Lower lobe of right lung (tissue), 2 donors: ENCODE measurements at regions not wholly inside any gene's neighbourhood (a gene's known extent, or its start where the extent isn't known, plus 50 kb on each side); places are given as distances from the start of the nearest gene placed in this dataset.

Experiments
- ATAC-seq, 2 donors: fragments of 200-7000 bp; cut with Tn5 transposase; one replicate each; pipeline ENCODE4 v1.9.1; 2020 to 2022; ENCODE audit warnings: mild to moderate bottlenecking in 2 of 2, moderate library complexity in 2 of 2
- DNase-seq: peaks from one replicate; pipeline ENCODE4 v3.0.0-alpha.2; 2020
- H3K27ac ChIP-seq: fragments of 200-600 bp; one replicate; pipeline ENCODE4 v1.8.0; 2022
- H3K27me3 ChIP-seq: fragments of 200-600 bp; one replicate; pipeline ENCODE4 v1.8.0; 2022; ENCODE audit warnings: low read depth
- H3K36me3 ChIP-seq: fragments of 200-600 bp; one replicate; pipeline ENCODE4 v1.8.0; 2022; ENCODE audit warnings: mild to moderate bottlenecking
- H3K4me1 ChIP-seq: fragments of 200-600 bp; one replicate; pipeline ENCODE4 v1.8.0; 2022
- H3K4me3 ChIP-seq: fragments of 200-600 bp; one replicate; pipeline ENCODE4 v1.8.0; 2022; ENCODE audit warnings: mild to moderate bottlenecking
- H3K9me3 ChIP-seq: fragments of 200-600 bp; one replicate; pipeline ENCODE4 v1.8.0; 2022
- intact Hi-C: fragments of 100-400 bp; cut with DNase I; formaldehyde crosslinking; loops from one replicate; pipeline ENCODE4 v1.11.0; 2022
- TF ChIP-seq, protein P1 (sequence below): fragments of 200-600 bp; IDR thresholded peaks from one replicate; pipeline ENCODE4 v1.8.0; 2022; ENCODE audit warnings: antibody characterized with exemption, mild to moderate bottlenecking
- donor health status: DM: no; HTN: yes; CAD: no; lungs with severe emphysema.

GRCh38 chr22:27487600-27488452 is 313.7 kb downstream of the MN1 start:
- intact Hi-C loops: no loop called here
- H3K4me3 ChIP-seq: no peak overlapping the region
- TF ChIP-seq, protein P1, sequence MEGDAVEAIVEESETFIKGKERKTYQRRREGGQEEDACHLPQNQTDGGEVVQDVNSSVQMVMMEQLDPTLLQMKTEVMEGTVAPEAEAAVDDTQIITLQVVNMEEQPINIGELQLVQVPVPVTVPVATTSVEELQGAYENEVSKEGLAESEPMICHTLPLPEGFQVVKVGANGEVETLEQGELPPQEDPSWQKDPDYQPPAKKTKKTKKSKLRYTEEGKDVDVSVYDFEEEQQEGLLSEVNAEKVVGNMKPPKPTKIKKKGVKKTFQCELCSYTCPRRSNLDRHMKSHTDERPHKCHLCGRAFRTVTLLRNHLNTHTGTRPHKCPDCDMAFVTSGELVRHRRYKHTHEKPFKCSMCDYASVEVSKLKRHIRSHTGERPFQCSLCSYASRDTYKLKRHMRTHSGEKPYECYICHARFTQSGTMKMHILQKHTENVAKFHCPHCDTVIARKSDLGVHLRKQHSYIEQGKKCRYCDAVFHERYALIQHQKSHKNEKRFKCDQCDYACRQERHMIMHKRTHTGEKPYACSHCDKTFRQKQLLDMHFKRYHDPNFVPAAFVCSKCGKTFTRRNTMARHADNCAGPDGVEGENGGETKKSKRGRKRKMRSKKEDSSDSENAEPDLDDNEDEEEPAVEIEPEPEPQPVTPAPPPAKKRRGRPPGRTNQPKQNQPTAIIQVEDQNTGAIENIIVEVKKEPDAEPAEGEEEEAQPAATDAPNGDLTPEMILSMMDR: no peak
- H3K36me3 ChIP-seq: no peaks in the 10 kb centered on the region
- H3K4me1 ChIP-seq: no peaks in the 10 kb centered on the region
- ATAC-seq: peak; percentile 65 to 67
- H3K27me3 ChIP-seq: peaks cover 6% of the 10 kb centered on the region
- H3K27ac ChIP-seq: no peak overlapping the region
- H3K9me3 ChIP-seq: no peaks in the 10 kb centered on the region
- DNase-seq: no peak

- intact Hi-C loops: no loop called here
- Histone ChIP-seq H3K36me3 (no peaks in the 10 kb centered on the region), H3K9me3 (no peaks in the 10 kb centered on the region), H3K27me3 (peaks cover 6% of the 10 kb centered on the region), H3K4me3 (no peak overlapping the region), H3K27ac (no peak overlapping the region), H3K4me1 (no peaks in the 10 kb centered on the region)
- TF ChIP-seq, protein P1: no peak
- no peak for DNase-seq
- ATAC-seq: no peak
These were observed 312.9 kb downstream of the MN1 start for GRCh38 chr22:27488456-27489177.

- intact Hi-C loops: no loop called here
- no peaks in the 10 kb centered on the region for H3K9me3 ChIP-seq
- ATAC-seq: no peak
These were observed 312.3 kb downstream of the MN1 start for GRCh38 chr22:27489178-27489675.

DNA sequence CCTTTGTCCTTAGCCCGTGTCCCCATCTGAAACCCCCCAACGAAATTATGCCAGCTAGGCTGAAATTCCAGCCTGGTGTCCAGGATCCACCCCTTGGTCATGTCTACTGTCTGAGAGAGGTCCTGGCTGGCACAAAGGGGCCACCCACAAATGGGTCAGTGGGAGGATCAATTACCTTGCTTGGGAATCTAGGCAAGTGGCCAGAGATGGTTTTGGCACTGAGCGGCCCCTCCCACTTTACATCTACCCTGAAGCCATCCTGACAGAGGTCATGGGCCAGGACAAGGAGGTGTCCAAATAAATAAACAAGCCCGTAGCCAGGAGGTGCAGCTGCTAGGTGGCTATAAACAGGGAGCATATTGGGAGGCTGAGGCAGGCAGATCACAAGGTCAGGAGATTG is 311.5 kb downstream of the MN1 start:
- Histone ChIP-seq H3K9me3 (no peaks in the 10 kb centered on the region), H3K27ac (no peak overlapping the region), H3K4me3 (no peak overlapping the region), H3K4me1 (no peaks in the 10 kb centered on the region), H3K36me3 (no peaks in the 10 kb centered on the region), H3K27me3 (peaks cover 6% of the 10 kb centered on the region)
- DNase-seq: no peak
- TF ChIP-seq, protein P1: no peak
- no peak for ATAC-seq
- intact Hi-C loops: no loop called here

More at GRCh38 chr22:27489178-27489675, 312.3 kb downstream of the MN1 start:
- no peak overlapping the region for H3K4me3 ChIP-seq
- TF ChIP-seq, protein P1: no peak
- no peak for DNase-seq
- H3K4me1 ChIP-seq: no peaks in the 10 kb centered on the region
- H3K27ac ChIP-seq: no peak overlapping the region
- H3K36me3 ChIP-seq: no peaks in the 10 kb centered on the region
- H3K27me3 ChIP-seq: peaks cover 6% of the 10 kb centered on the region

DNA sequence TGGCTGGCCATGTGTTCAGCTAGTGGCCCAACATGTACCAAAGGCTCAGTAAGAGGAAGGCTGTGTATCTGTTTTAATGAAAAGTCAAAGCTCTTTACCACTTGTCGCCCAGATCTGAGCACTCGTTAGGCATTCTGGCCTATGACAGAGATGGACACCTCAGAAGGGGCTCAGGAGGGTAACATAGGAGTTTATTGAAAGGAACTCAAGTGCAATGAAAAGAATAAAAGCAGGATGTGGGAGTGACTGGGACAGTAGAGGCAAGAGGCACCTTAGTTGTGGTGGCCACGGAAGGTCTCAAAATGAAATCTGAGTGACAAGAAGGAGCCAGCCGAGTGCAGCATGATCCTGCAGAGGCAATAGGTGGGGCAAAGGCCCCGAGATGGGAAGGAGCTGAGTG is 309.7 kb downstream of the MN1 start:
- Histone ChIP-seq H3K4me1 (no peaks in the 10 kb centered on the region), H3K36me3 (no peaks in the 10 kb centered on the region), H3K27ac (no peak overlapping the region), H3K9me3 (no peaks in the 10 kb centered on the region), H3K27me3 (peaks cover 6% of the 10 kb centered on the region), H3K4me3 (no peak overlapping the region)
- DNase-seq: no peak
- ATAC-seq: no peak
- TF ChIP-seq, protein P1: no peak
- intact Hi-C loops: no loop called here
